Naive B cell (primary cell): ENCODE measurements at regions not wholly inside any gene's neighbourhood (a gene's known extent, or its start where the extent isn't known, plus 50 kb on each side); places are given as distances from the start of the nearest gene placed in this dataset.

ENCODE experiments used
- ATAC-seq, 2 donors: fragments of 150-1000 bp; cut with Tn5 transposase; 2 replicates each; pipeline ENCODE4 v1.10.0; 2021; ENCODE audit warnings: low read depth in 2 of 2, mild to moderate bottlenecking in 2 of 2, moderate library complexity in 2 of 2
- DNase-seq: peaks from one replicate; pipeline ENCODE4 v3.0.0; 2022
- H3K27ac Mint-ChIP-seq, 6 donors: one replicate each; pipeline ENCODE4 v1.8.0; 2020 to 2022; ENCODE audit warnings: mild to moderate bottlenecking in 6 of 6, mixed read lengths in 6 of 6, moderate library complexity in 5 of 6, inconsistent platforms in 2 of 6
- H3K27me3 Mint-ChIP-seq, 3 donors: one replicate each; pipeline ENCODE4 v1.8.0; 2021 to 2022; ENCODE audit warnings: mixed read lengths in 3 of 3, mild to moderate bottlenecking in 1 of 3
- H3K36me3 Mint-ChIP-seq, 2 donors: one replicate each; pipeline ENCODE4 v1.8.0; 2020 to 2022; ENCODE audit warnings: mixed read lengths in 2 of 2, inconsistent platforms in 1 of 2, mild to moderate bottlenecking in 1 of 2
- H3K4me1 Mint-ChIP-seq, 3 donors: one replicate each; pipeline ENCODE4 v1.8.0; 2020 to 2022; ENCODE audit warnings: mixed read lengths in 3 of 3, inconsistent platforms in 1 of 3, mild to moderate bottlenecking in 1 of 3, moderate library complexity in 1 of 3
- H3K4me3 Mint-ChIP-seq, 8 donors: one replicate each; pipeline ENCODE4 v1.8.0; 2020 to 2022; ENCODE audit warnings: mild to moderate bottlenecking in 8 of 8, mixed read lengths in 8 of 8, moderate library complexity in 8 of 8, inconsistent platforms in 2 of 8
- H3K9me3 Mint-ChIP-seq, 7 donors: one replicate each; pipeline ENCODE4 v1.8.0; 2020 to 2022; ENCODE audit warnings: mixed read lengths in 7 of 7, mild to moderate bottlenecking in 5 of 7, inconsistent platforms in 2 of 7, moderate library complexity in 1 of 7

DNA sequence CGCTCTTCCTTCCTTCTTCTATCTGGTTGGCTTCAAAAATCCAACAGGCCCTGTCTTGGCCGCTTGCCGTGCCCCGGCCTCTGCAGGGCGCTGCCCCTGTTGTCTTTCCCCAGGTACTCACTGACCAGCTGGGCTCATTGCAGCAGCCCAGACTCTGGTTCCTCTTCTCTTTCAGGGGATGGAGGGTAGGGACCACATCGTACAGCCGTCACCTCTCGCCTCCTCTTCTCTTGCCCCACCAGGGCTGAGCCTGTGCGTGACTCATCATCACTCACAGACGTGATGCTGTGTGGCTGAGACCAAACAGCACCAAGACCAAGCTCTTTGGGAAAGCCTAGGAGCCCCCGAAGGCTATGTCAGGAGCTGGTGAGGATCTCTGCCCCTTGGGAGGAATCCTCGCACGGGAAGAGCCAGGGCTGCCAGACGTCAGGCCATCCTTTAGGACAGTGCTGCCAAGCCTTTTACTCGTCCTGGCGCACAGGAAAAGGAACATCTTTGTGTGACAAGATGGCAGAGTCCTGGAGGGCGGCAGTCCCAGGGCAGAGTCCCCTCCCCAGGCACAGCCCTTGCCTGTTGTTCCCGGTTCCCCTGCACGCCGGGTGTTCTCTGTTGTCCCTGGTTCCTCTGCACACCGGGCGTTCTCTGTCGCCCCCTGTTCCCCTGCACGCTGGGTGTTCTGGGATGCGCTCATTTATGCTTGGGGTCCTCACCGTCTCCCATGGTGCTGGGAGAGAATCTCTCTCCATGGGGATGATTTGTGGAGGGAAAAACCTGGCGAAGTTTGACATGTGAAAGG, 188.5 kb upstream of the SHH start:
- DNase-seq (no peak), ATAC-seq (no peak)
- Mint-ChIP-seq H3K4me1 (peaks cover 6 to 20% (median 13%) of the 10 kb centered on the region in 3 donors), H3K4me3 (no peak overlapping the region), H3K27ac (no peak overlapping the region), H3K36me3 (no peaks in the 10 kb centered on the region), H3K9me3 (no peaks in the 10 kb centered on the region), H3K27me3 (peaks cover 0 to 6% (median 0%) of the 10 kb centered on the region in 3 donors)

DNA sequence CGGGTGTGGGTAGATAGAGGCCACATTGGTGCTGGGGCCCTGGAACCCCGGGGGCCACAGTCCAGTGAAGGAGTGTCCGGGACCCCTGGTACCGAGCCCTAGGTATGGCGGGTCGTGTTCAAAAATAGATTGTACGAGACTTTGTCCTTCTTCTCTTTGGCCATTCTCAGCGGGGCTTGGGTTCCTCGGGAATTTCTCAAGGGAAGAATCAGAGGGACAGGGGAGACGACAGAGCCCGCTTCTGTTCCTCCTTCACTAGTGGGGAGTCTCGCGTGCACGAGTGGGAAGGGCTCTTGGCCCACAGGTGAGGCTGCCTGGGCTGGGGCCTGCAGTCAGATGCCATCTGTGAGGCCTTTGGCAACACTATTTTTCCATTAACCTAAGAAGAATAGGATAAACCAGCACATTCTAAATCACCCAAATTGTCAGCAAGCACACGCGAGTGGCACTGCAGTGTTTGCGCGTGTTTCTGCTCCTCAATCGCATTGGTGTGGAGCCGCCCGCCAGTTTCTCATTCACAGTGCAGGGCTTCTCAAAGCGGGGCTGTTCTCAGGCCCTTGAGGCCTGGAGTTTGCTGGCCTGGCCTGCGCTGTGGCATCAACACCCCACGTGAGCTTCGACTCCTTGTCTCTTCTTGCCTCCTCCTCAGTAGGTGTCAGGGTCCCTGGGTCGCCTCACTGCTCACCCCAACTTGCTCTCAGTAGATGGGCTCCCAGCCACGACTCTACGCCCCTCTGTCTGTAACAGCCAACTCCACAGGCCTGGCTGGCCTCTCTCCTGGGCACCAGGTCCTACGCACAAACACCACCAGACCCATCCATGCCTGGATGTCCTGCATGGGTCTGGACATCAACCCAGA, 187.6 kb upstream of the SHH start:
- ATAC-seq (no peak), DNase-seq (no peak)
- Mint-ChIP-seq H3K9me3 (no peaks in the 10 kb centered on the region), H3K36me3 (no peaks in the 10 kb centered on the region), H3K4me3 (no peak overlapping the region), H3K27ac (peak overlapping the region in 1 of 6 donors; percentile 57), H3K4me1 (peaks cover 7 to 26% (median 13%) of the 10 kb centered on the region in 3 donors), H3K27me3 (peaks cover 0 to 6% (median 0%) of the 10 kb centered on the region in 3 donors)

- H3K4me1 Mint-ChIP-seq = peaks cover 13 to 29% (median 16%) of the 10 kb centered on the region in 3 donors
- no peak overlapping the region for H3K4me3 Mint-ChIP-seq
- no peak overlapping the region for H3K27ac Mint-ChIP-seq
- no peak for ATAC-seq
- no peak for DNase-seq
- peaks cover 0 to 6% (median 0%) of the 10 kb centered on the region in 3 donors for H3K27me3 Mint-ChIP-seq
- H3K9me3 Mint-ChIP-seq = no peaks in the 10 kb centered on the region
- no peaks in the 10 kb centered on the region for H3K36me3 Mint-ChIP-seq
Observed at GRCh38 chr7:155998766-155999630, 186.7 kb upstream of the SHH start.

GRCh38 chr7:155998328-155998691, 186.0 kb upstream of the SHH start:
- Mint-ChIP-seq H3K9me3 (no peaks in the 10 kb centered on the region), H3K4me1 (peaks cover 13 to 29% (median 16%) of the 10 kb centered on the region in 3 donors), H3K36me3 (no peaks in the 10 kb centered on the region), H3K27me3 (peaks cover 0 to 6% (median 0%) of the 10 kb centered on the region in 3 donors), H3K4me3 (no peak overlapping the region), H3K27ac (peak overlapping the region in 1 of 6 donors; percentile 57)
- DNase-seq (no peak), ATAC-seq (no peak)

- Mint-ChIP-seq H3K36me3 (no peaks in the 10 kb centered on the region), H3K4me3 (peak overlapping the region in 2 of 8 donors; percentile 3 to 46), H3K9me3 (no peaks in the 10 kb centered on the region), H3K27ac (peak overlapping the region in 2 of 6 donors; percentile 13 to 57), H3K27me3 (peaks cover 0 to 6% (median 0%) of the 10 kb centered on the region in 3 donors), H3K4me1 (peaks cover 13 to 29% (median 16%) of the 10 kb centered on the region in 3 donors)
- ATAC-seq (no peak), DNase-seq (no peak)
Observed at GRCh38 chr7:155997431-155998327, 185.4 kb upstream of the SHH start.

- no peaks in the 10 kb centered on the region for H3K36me3 Mint-ChIP-seq
- no peak for ATAC-seq
- H3K27ac Mint-ChIP-seq = peak overlapping the region in 1 of 6 donors; percentile 13
- no peaks in the 10 kb centered on the region for H3K9me3 Mint-ChIP-seq
- H3K4me1 Mint-ChIP-seq = peaks cover 13 to 29% (median 16%) of the 10 kb centered on the region in 3 donors
- peak overlapping the region in 1 of 8 donors; percentile 36 for H3K4me3 Mint-ChIP-seq
- H3K27me3 Mint-ChIP-seq = peaks cover 0 to 6% (median 0%) of the 10 kb centered on the region in 3 donors
- no peak for DNase-seq
Observed at GRCh38 chr7:155996718-155997280, 184.5 kb upstream of the SHH start.

- DNase-seq = no peak
- peaks cover 13 to 29% (median 16%) of the 10 kb centered on the region in 3 donors for H3K4me1 Mint-ChIP-seq
Observed at GRCh38 chr7:155995183-155995612, 182.9 kb upstream of the SHH start.

GRCh38 chr7:155994279-155994811, 182.1 kb upstream of the SHH start:
- H3K4me3 Mint-ChIP-seq = peak overlapping the region in 1 of 8 donors; percentile 41
- H3K4me1 Mint-ChIP-seq = peaks cover 13 to 29% (median 21%) of the 10 kb centered on the region in 3 donors
- DNase-seq (no peak), ATAC-seq (no peak)
- peaks cover 0 to 6% (median 4%) of the 10 kb centered on the region in 7 donors for H3K9me3 Mint-ChIP-seq
- H3K27ac Mint-ChIP-seq = peak overlapping the region in 2 of 6 donors; percentile 54 to 60
- peaks cover 0 to 5% of the 10 kb centered on the region in 2 donors for H3K36me3 Mint-ChIP-seq
- no peaks in the 10 kb centered on the region for H3K27me3 Mint-ChIP-seq

More at GRCh38 chr7:155995183-155995612, 182.9 kb upstream of the SHH start:
- Mint-ChIP-seq H3K27me3 (peaks cover 0 to 1% (median 0%) of the 10 kb centered on the region in 3 donors), H3K4me3 (peak overlapping the region in 2 of 8 donors; percentile 24 to 74), H3K36me3 (no peaks in the 10 kb centered on the region), H3K27ac (no peak overlapping the region), H3K9me3 (peaks cover 0 to 2% (median 0%) of the 10 kb centered on the region in 7 donors)
- no peak for ATAC-seq

DNA sequence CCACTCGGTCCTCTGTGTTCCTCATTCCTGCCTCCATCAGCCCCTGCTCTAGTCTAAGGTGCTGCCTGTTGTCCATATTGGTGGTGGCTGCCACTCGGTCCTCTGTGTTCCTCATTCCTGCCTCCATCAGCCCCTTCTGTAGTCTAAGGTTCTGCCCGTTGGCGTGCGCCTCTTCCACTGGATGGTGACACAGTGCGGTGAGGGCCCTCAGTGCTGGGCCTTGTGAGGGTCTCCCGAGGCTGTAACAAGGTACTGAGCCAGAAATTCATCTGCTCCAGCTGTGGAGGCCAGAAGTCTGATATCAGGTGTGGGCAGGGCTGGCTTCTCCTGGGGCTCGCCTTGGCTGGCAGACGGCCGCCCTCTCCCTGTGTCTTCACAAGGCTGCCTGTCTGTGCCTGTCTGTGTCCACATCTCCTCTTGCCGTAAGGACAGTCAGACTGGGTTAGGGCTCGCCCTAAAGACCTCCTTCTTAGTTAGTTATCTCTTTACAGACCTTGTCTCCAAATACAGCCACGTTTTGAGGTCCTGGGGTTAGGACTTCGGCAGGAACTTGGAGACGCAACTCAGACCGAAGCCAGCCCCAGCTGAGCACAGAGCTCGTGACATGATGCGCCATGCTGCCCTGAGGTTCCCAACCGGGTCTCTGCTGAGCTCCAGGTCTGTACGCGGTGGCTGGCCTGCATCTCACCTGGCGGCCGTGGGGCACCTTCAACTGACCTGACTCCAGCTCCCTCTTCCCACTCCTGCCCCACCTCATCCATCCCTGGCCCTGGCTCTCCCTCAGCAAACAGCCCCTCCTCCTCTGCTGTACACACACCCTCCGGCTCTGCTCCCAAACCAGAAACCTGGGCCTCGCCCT, 181.4 kb upstream of the SHH start:
- Mint-ChIP-seq H3K9me3 (peaks cover 0 to 8% (median 4%) of the 10 kb centered on the region in 7 donors), H3K27me3 (no peaks in the 10 kb centered on the region), H3K4me3 (no peak overlapping the region), H3K36me3 (peaks cover 0 to 8% of the 10 kb centered on the region in 2 donors), H3K4me1 (peaks cover 13 to 29% (median 22%) of the 10 kb centered on the region in 3 donors), H3K27ac (peak overlapping the region in 1 of 6 donors; percentile 16)
- ATAC-seq (no peak), DNase-seq (no peak)

DNA sequence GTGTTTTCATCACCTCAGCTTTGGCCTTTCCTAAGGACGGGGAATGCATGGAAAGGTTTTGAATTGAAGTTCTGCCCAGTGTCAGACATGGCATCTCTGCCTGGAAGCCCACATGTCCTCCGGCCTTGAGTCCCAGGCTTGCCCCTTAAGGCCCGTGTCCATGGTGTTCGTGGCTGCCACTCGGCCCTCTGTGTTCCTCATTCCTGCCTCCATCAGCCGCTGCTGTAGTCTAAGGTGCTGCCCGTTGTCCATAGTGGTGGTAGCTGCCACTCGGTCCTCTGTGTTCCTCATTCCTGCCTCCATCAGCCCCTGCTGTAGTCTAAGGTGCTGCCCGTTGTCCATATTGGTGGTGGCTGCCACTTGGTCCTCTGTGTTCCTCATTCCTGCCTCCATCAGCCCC, 180.7 kb upstream of the SHH start:
- Mint-ChIP-seq H3K36me3 (peaks cover 0 to 8% of the 10 kb centered on the region in 2 donors), H3K4me3 (no peak overlapping the region), H3K27me3 (no peaks in the 10 kb centered on the region), H3K27ac (no peak overlapping the region), H3K9me3 (peaks cover 0 to 8% (median 5%) of the 10 kb centered on the region in 7 donors), H3K4me1 (peaks cover 13 to 29% (median 22%) of the 10 kb centered on the region in 3 donors)
- DNase-seq (no peak), ATAC-seq (no peak)

- Mint-ChIP-seq H3K27me3 (no peaks in the 10 kb centered on the region), H3K36me3 (peaks cover 0 to 8% of the 10 kb centered on the region in 2 donors), H3K9me3 (peaks cover 0 to 10% (median 5%) of the 10 kb centered on the region in 7 donors), H3K4me3 (no peak overlapping the region), H3K4me1 (peaks cover 13 to 26% (median 22%) of the 10 kb centered on the region in 3 donors), H3K27ac (no peak overlapping the region)
- no peak for DNase-seq
- ATAC-seq = no peak
Observed at GRCh38 chr7:155992538-155992937, 180.3 kb upstream of the SHH start.
